NCI-H2107 treated with DMSO at 0.1 percent for 48 hours (cell line): ENCODE measurements at regions not wholly inside any gene's neighbourhood (a gene's known extent, or its start where the extent isn't known, plus 50 kb on each side); places are given as distances from the start of the nearest gene placed in this dataset.
"Not testable (repeated sequence)": the region's sequence is repeated elsewhere in the genome, so short reads cannot be mapped to it uniquely, and the experiment has no call there.

Experiments used
- DNase-seq: peaks from one replicate; lab custom pipeline; 2025; ENCODE audit not compliant: unreplicated experiment; lab: John Stamatoyannopoulos, UW

- DNase-seq: no peak
These were observed 57.7 kb downstream of the RAD51AP2 start for GRCh38 chr2:17460371-17461086.

- no peak for DNase-seq
These were observed 62.9 kb downstream of the RAD51AP2 start for GRCh38 chr2:17455343-17455742.

GRCh38 chr2:17446191-17446590 is 72.0 kb downstream of the RAD51AP2 start:
- DNase-seq: not testable (repeated sequence)

GRCh38 chr2:17445744-17446143 is 72.5 kb downstream of the RAD51AP2 start:
- no peak for DNase-seq

- DNase-seq: no peak
These were observed 75.9 kb downstream of the RAD51AP2 start for GRCh38 chr2:17442334-17442733.

GRCh38 chr2:17441790-17442189 is 76.5 kb downstream of the RAD51AP2 start:
- DNase-seq: no peak

GRCh38 chr2:17441055-17441771 is 77.0 kb downstream of the RAD51AP2 start:
- DNase-seq: no peak

- no peak for DNase-seq
These were observed 87.9 kb downstream of the RAD51AP2 start for GRCh38 chr2:17430326-17430725.

GRCh38 chr2:17429130-17429529 is 89.1 kb downstream of the RAD51AP2 start:
- no peak for DNase-seq

GRCh38 chr2:17427401-17427800 is 90.8 kb downstream of the RAD51AP2 start:
- DNase-seq: no peak

GRCh38 chr2:17426743-17427142 is 91.5 kb downstream of the RAD51AP2 start:
- DNase-seq: no peak

GRCh38 chr2:17422061-17422460 is 96.2 kb downstream of the RAD51AP2 start:
- DNase-seq: no peak

- no peak for DNase-seq
These were observed 101.3 kb downstream of the RAD51AP2 start for GRCh38 chr2:17416884-17417391.

- DNase-seq: no peak
These were observed 105.2 kb downstream of the RAD51AP2 start for GRCh38 chr2:17413036-17413435.

GRCh38 chr2:17401096-17401495 is 117.1 kb downstream of the RAD51AP2 start:
- DNase-seq: no peak

- no peak for DNase-seq
These were observed 119.5 kb downstream of the RAD51AP2 start for GRCh38 chr2:17398770-17399169.

GRCh38 chr2:17388798-17389197 is 129.4 kb downstream of the RAD51AP2 start:
- no peak for DNase-seq

GRCh38 chr2:17387591-17387990 is 130.6 kb downstream of the RAD51AP2 start:
- no peak for DNase-seq

GRCh38 chr2:17386771-17387170 is 131.5 kb downstream of the RAD51AP2 start:
- no peak for DNase-seq

- DNase-seq: no peak
These were observed 138.2 kb downstream of the RAD51AP2 start for GRCh38 chr2:17380003-17380402.

- DNase-seq: no peak
These were observed 143.0 kb downstream of the RAD51AP2 start for GRCh38 chr2:17375262-17375661.

- no peak for DNase-seq
These were observed 144.5 kb downstream of the RAD51AP2 start for GRCh38 chr2:17373741-17374140.
